ENCODE measurements at regions not wholly inside any gene's neighbourhood (a gene's known extent, or its start where the extent isn't known, plus 50 kb on each side); places are given as distances from the start of the nearest gene placed in this dataset.

GRCh38 chr20:57998981-57999464 is 229.4 kb downstream of the ANKRD60 start:
- Mint-ChIP-seq H3K27ac (no peak overlapping the region; the same call in 1 of the 2 replicates), H3K4me1 (peaks cover 13% of the 10 kb centered on the region; the same call in 2 of the 3 replicates), H3K4me3 (peak overlapping the region; percentile 33; the same call in 1 of the 3 replicates), H3K27me3 (ENCODE audit: insufficient read depth, low read depth, poor library complexity) (peaks cover 3% of the 10 kb centered on the region), H3K9me3 (peaks cover 2% of the 10 kb centered on the region; the same call in 1 of the 3 replicates), H3K36me3 (ENCODE audit: low read depth) (no peaks in the 10 kb centered on the region)
- Histone ChIP-seq H2AFZ (peak overlapping the region; percentile 77), H3K4me2 (0 out of 2 replicates have a peak overlapping the region, but pooled peaks have one; percentile 38), H4K20me1 (replicated peaks; ENCODE audit: insufficient read depth) (no peaks in the 10 kb centered on the region), H3K4me3 (no peak overlapping the region), H3F3A (replicated peaks; ENCODE audit: low read depth) (no peaks in the 10 kb centered on the region), H3K9me2 (ENCODE audit: insufficient read depth) (no peaks in the 10 kb centered on the region), H3K27ac (ENCODE audit: low read depth) (no peak overlapping the region), H3K4me1 (ENCODE audit: insufficient read depth) (0 out of 2 replicates have a peak, but pooled peaks cover 8% of the 10 kb centered on the region), H3K27me3 (ENCODE audit: insufficient read depth) (no peaks in the 10 kb centered on the region), H3K36me3 (ENCODE audit: insufficient read depth) (no peaks in the 10 kb centered on the region), H3K79me2 (replicated peaks; ENCODE audit: insufficient read depth) (no peaks in the 10 kb centered on the region)
- DNase-seq (ENCODE audit: low spot score) (peak; percentile 21), ATAC-seq (peak; percentile 69)
- no peak for TF ChIP-seq ZNF114 (CRISPR knock-in tag; IDR thresholded peaks at IDR 0.05)
- no peak for TF ChIP-seq EZH2phosphoT487 (IDR thresholded peaks at IDR 0.05; ENCODE audit: unreplicated experiment)
- TF ChIP-seq CREB1 (CRISPR knock-in tag; IDR thresholded peaks at IDR 0.05; ENCODE audit: low read depth), result no peak
- TF ChIP-seq EZH2 (IDR thresholded peaks at IDR 0.05; ENCODE audit: low read depth, unreplicated experiment), result no peak
- no peak for TF ChIP-seq POLR2AphosphoS5 (IDR thresholded peaks at IDR 0.05; ENCODE audit: low read depth)
- TF ChIP-seq ZNF331 (CRISPR knock-in tag; IDR thresholded peaks at IDR 0.05; ENCODE audit: low read depth), result no peak
- TF ChIP-seq NANOG (IDR thresholded peaks at IDR 0.05; ENCODE audit: borderline replicate concordance), result no peak

GRCh38 chr20:57998276-57998675 is 230.2 kb downstream of the ANKRD60 start:
- peak; percentile 27 for DNase-seq (ENCODE audit: low spot score)
- H2AFZ ChIP-seq, result no peak overlapping the region
- no peak overlapping the region for H3K4me3 ChIP-seq
- H3K4me1 ChIP-seq (ENCODE audit: insufficient read depth), result 0 out of 2 replicates have a peak, but pooled peaks cover 8% of the 10 kb centered on the region
- no peaks in the 10 kb centered on the region for H3F3A ChIP-seq (replicated peaks; ENCODE audit: low read depth)
- Mint-ChIP-seq H3K36me3 (ENCODE audit: low read depth) (no peaks in the 10 kb centered on the region), H3K9me3 (no peaks in the 10 kb centered on the region), H3K4me1 (peaks cover 13% of the 10 kb centered on the region; the same call in 2 of the 3 replicates), H3K27ac (no peak overlapping the region), H3K27me3 (ENCODE audit: insufficient read depth, low read depth, poor library complexity) (peaks cover 6% of the 10 kb centered on the region), H3K4me3 (no peak overlapping the region)
- H3K27ac ChIP-seq (ENCODE audit: low read depth), result no peak overlapping the region
- H3K27me3 ChIP-seq (ENCODE audit: insufficient read depth), result no peaks in the 10 kb centered on the region
- H4K20me1 ChIP-seq (replicated peaks; ENCODE audit: insufficient read depth), result no peaks in the 10 kb centered on the region
- no peaks in the 10 kb centered on the region for H3K79me2 ChIP-seq (replicated peaks; ENCODE audit: insufficient read depth)
- H3K36me3 ChIP-seq (ENCODE audit: insufficient read depth), result no peaks in the 10 kb centered on the region
- ATAC-seq, result peak; percentile 21; the same call in 1 of the 3 replicates
- H3K9me2 ChIP-seq (ENCODE audit: insufficient read depth), result no peaks in the 10 kb centered on the region
- H3K4me2 ChIP-seq, result no peak overlapping the region
- TF ChIP-seq CTCF (conservative IDR thresholded peaks at IDR 0.05; ENCODE audit: low read depth in 2 of 2), result peak; percentile 19 to 39; a peak in 2 of 4 replicates
- no peak for TF ChIP-seq JUNB (IDR thresholded peaks at IDR 0.05; ENCODE audit: unreplicated experiment)
